Mucosa of stomach (tissue), 1 donor: ENCODE measurements at regions not wholly inside any gene's neighbourhood (a gene's known extent, or its start where the extent isn't known, plus 50 kb on each side); places are given as distances from the start of the nearest gene placed in this dataset.
A peak's percentile ranks its signal among the peaks of the same experiment; 100 is the strongest.

Experiments used
- H3K27me3 ChIP-seq: one replicate; pipeline ENCODE4 v1.7.0; 2013; ENCODE audit warnings: mild to moderate bottlenecking, low read length; ENCODE audit not compliant: control insufficient read depth, insufficient read depth
- H3K36me3 ChIP-seq: one replicate; pipeline ENCODE4 v1.7.0; 2013; ENCODE audit warnings: low read length; ENCODE audit not compliant: control insufficient read depth, insufficient read depth
- H3K4me1 ChIP-seq: one replicate; pipeline ENCODE4 v1.7.0; 2013; ENCODE audit warnings: mild to moderate bottlenecking, low read length; ENCODE audit not compliant: control insufficient read depth, insufficient read depth
- H3K4me3 ChIP-seq: one replicate; pipeline ENCODE4 v1.7.0; 2013; ENCODE audit warnings: low read length
- H3K9ac ChIP-seq: one replicate; pipeline ENCODE4 v1.7.0; 2013; ENCODE audit warnings: mild to moderate bottlenecking, low read length, moderate library complexity
- H3K9me3 ChIP-seq: one replicate; pipeline ENCODE4 v1.7.0; 2013; ENCODE audit warnings: mild to moderate bottlenecking, low read length, moderate library complexity; ENCODE audit not compliant: control insufficient read depth
- donor health status: Pancreatic carcinoma.

DNA sequence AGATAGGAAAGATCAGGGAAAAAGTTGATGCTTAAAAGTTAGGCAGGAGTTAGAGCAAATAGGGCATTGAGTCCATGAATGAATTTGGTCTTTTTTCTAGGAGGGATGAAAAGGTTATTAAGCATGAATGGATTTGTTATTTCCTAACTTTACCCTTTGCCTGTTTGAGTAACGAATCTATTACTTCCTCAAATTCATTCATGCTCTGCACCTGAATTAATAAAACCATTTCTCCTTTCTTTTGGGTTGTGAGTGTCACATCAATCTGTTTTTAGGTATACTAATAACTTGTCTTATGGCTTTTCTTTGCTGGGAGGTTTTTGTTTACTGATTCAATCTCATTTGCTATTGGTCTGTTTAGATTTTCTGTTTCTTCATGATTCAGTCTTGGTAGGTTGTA lies 1217.7 kb upstream of the CELF2 start:
- Histone ChIP-seq H3K4me1 (no peaks in the 10 kb centered on the region), H3K4me3 (no peak overlapping the region), H3K27me3 (no peaks in the 10 kb centered on the region), H3K36me3 (no peaks in the 10 kb centered on the region), H3K9me3 (no peaks in the 10 kb centered on the region), H3K9ac (no peak overlapping the region)

DNA sequence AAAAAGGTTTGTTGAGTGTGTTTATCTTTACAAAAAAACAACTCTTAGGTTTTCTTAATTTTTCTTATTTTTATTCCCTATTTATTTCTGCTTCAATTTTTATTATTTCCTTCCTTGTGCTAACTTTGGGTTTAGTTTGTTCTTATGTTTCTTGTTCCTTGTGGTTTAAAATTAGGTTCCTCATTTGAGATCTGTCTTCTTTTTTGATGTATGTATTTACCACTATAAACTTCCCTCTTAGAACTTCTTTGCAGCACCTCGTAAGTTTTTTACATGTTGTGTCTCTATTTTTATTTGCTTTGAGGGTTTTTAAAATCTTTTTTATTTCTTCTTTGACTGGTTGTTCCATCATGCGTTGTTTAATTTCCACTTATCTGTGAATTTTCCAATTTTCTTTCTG lies 1217.1 kb upstream of the CELF2 start:
- H3K9me3 ChIP-seq = no peaks in the 10 kb centered on the region

DNA sequence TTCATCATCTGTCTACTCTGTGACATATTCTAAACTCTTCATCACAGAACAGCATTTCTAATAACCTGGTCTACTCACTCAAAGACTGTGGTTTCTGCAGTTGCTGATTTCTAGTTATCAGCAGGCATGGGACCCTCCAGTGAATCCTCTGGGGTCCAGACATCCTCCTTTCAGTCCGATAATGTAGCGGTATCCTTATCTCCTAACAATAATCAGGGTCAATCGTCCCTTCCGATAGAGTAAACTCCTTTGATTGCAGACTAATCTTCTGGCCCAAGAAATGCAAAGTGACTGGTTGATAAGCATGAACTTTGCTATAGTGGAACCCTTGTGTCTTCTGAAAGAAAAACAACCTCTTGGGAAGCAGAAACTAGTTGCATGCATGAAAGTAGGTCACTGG lies 1209.8 kb upstream of the CELF2 start:
- H3K4me3 ChIP-seq = no peak overlapping the region
- no peaks in the 10 kb centered on the region for H3K36me3 ChIP-seq
- no peak overlapping the region for H3K9ac ChIP-seq
- H3K27me3 ChIP-seq = no peaks in the 10 kb centered on the region
- H3K4me1 ChIP-seq = no peaks in the 10 kb centered on the region
- H3K9me3 ChIP-seq = no peaks in the 10 kb centered on the region

More for the DNA sequence above, 1217.1 kb upstream of the CELF2 start:
- Histone ChIP-seq H3K9ac (no peak overlapping the region), H3K27me3 (no peaks in the 10 kb centered on the region), H3K36me3 (no peaks in the 10 kb centered on the region), H3K4me1 (no peaks in the 10 kb centered on the region), H3K4me3 (no peak overlapping the region)

DNA sequence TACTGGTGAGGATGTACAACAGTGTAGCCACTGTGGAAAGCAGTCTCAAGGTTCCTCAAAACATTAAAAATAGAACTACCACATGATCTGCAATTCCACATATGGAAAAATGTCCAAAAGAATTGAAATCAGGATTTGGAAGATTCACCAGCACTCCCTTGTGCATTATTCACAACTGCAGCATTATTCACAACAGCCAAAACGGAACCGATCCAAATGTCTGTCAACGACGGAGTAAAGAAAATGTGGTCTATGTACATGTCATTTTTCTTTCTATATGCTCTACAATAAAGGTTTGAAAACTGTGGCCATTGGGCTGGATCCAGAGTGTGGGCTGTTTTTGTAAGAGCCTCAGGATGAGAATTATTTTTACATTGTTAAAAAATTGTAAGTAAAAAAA lies 1206.1 kb upstream of the CELF2 start:
- Histone ChIP-seq H3K4me3 (no peak overlapping the region), H3K4me1 (no peaks in the 10 kb centered on the region)

DNA sequence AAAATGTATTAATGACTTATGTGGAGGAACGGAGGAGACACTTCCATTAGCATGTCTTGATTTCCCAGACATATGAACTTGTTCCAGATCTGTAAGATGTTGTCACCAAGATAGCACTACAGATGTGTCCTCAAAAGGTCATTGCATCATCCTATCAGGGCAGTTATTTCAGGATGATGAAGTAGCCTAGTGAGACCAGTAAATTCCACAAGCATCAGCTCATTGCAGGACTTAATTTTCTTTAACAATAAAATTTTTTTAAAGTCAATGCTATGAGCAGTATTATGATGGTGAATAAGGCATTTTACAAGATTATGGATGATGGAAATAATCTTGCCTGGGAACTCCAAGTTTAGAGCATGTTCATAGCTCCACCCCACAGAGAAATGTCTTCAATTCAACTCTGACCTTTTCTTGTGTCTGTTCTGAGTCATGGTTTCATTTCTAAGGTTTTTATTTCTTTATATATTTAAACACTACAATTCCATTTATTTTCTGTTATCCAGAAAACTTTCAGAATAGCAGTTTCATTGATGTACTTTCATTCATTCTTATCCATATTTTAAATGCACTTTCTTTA lies 1203.3 kb upstream of the CELF2 start:
- no peaks in the 10 kb centered on the region for H3K27me3 ChIP-seq
- no peaks in the 10 kb centered on the region for H3K4me1 ChIP-seq
- H3K36me3 ChIP-seq = no peaks in the 10 kb centered on the region
- H3K9ac ChIP-seq = no peak overlapping the region
- no peaks in the 10 kb centered on the region for H3K9me3 ChIP-seq
- no peak overlapping the region for H3K4me3 ChIP-seq

More for the DNA sequence above, 1206.1 kb upstream of the CELF2 start:
- no peaks in the 10 kb centered on the region for H3K9me3 ChIP-seq
- H3K27me3 ChIP-seq = no peaks in the 10 kb centered on the region
- H3K9ac ChIP-seq = no peak overlapping the region
- no peaks in the 10 kb centered on the region for H3K36me3 ChIP-seq

DNA sequence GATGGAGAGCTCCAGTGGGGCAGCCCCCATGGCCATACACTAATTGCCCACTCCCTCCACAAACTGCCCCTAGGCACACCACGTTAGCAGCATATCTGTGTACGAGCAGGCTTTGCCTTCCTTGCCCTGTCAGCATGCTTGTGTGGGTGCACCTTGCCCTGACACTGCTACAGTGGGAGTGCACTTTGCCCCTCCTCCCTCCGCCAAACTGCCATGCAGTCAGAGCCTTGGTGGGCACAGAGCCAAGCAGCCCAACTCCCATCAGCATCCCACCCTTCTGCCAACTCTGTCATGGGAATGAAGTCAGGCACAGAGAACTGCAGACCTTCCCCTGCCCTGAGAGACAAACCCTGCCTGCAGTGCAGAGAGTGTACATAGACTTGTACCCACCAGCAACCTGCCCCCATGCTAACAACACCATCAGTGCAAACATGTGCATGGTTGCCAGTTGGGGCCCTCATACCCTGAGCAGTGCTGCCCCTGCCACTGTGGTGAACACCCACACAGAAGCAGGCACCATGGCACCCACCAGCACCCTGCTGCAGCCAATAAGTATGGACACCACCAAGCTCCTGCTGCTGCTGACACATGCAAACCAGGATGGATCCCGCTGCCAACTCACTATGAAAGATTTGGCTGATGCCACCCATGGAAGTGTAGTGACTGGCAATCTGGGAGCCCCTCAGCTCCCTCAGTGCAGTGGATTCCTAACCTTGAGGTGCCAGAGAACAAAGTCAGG lies 1197.7 kb upstream of the CELF2 start:
- H3K4me1 ChIP-seq = peaks cover 5% of the 10 kb centered on the region
- no peak overlapping the region for H3K4me3 ChIP-seq
- no peaks in the 10 kb centered on the region for H3K9me3 ChIP-seq
- H3K27me3 ChIP-seq = no peaks in the 10 kb centered on the region
- H3K36me3 ChIP-seq = no peaks in the 10 kb centered on the region
- no peak overlapping the region for H3K9ac ChIP-seq

DNA sequence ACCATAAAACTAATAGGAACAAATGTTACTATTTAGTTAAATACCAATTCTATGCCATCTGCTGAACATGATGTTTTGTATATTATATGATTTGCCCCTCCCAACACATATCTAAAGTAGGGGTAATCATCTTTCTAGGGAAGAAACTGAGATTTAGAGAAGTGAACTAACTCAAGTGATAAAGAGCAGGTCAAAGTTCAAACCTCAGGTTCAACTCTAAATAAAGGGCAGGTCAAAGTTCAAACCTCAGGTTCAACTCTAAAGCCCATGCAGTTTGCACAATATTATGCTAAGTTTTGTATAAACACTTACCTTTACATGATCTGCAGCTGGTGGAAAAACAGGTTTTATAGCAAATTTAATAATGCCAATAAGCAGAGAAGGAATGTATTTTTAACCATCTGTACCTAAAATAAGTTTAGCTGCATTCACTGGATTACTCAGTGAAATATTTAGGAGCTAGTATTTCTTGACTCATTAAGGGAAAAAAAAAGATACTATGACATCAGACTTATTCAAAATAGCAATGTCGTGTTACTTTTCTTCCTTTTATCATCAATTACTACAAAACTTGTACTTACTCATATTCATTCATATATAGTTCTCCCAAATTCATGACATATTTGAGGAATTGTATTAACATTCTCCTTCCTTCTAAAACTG lies 1194.3 kb upstream of the CELF2 start:
- H3K4me3 ChIP-seq = no peak overlapping the region
- peaks cover 15% of the 10 kb centered on the region for H3K4me1 ChIP-seq
- no peak overlapping the region for H3K9ac ChIP-seq
- H3K36me3 ChIP-seq = no peaks in the 10 kb centered on the region
- no peaks in the 10 kb centered on the region for H3K9me3 ChIP-seq
- H3K27me3 ChIP-seq = no peaks in the 10 kb centered on the region

DNA sequence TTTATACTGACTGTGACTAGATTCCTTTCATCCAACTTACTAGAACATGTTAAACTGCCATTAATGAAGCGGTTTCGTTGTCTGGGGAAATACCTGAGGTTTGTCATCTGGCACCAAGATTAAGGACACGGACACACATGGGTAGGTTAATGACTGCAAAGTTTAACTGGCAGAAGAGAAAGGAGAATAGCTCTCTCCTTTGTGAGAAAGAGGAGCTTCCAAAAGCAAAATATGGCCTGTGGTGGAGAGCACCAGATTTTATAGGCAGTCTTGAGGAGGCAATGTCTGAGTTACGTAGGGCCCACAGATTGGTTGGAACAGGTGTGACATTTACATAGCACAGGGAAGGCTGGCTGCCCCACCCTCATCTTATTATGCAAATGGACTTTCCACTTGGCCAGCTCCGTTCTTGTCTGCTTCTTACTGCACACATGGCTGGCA lies 1193.0 kb upstream of the CELF2 start:
- no peak overlapping the region for H3K9ac ChIP-seq
- no peaks in the 10 kb centered on the region for H3K36me3 ChIP-seq
- H3K9me3 ChIP-seq = no peaks in the 10 kb centered on the region
- H3K4me1 ChIP-seq = peaks cover 15% of the 10 kb centered on the region
- H3K4me3 ChIP-seq = no peak overlapping the region
- H3K27me3 ChIP-seq = no peaks in the 10 kb centered on the region

DNA sequence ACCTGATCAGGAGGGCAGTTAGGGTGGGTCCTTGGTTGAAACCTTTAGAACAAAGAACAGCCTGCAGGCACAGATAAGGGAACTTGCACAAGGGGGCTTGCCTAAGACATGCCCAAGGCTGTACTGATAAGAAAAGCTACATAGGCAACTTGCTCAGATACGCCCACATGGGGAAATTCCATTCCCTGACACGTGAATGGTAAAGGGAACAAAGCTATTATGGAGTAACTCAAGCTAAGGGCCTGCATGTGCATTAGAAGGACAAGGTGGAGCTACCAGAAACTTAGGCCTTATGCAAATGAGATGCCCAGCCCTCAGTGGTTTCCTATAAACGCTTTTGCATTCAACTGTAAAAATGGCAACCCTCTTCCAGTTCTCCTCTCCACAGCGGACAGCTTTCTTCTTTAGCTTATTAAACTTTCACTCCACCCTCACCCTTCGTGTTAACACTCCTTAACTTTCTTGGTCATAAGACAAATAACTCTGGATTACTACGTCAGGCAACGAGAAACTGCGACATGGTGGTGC lies 1192.1 kb upstream of the CELF2 start:
- Histone ChIP-seq H3K36me3 (no peaks in the 10 kb centered on the region), H3K4me3 (no peak overlapping the region), H3K9ac (no peak overlapping the region), H3K4me1 (peaks cover 15% of the 10 kb centered on the region), H3K9me3 (no peaks in the 10 kb centered on the region), H3K27me3 (no peaks in the 10 kb centered on the region)

DNA sequence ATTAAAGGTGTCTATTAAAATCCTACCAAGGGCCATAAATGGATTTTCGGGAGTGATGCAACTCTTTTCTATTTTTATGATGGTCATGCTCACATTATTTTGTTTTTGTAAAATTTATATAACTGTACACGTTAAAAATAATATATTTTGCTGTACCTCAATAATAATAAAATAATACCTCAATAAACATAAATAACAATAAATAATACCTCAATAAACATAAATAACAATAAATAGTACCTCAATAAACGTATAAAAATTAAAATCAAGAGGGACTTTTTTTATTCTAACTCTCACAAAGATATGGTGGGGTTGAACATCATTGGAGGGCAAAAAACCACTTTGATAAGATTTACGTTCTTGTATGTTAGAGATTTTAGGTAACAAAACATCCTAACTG lies 1189.6 kb upstream of the CELF2 start:
- H3K36me3 ChIP-seq = no peaks in the 10 kb centered on the region
- H3K4me3 ChIP-seq = no peak overlapping the region
- no peak overlapping the region for H3K9ac ChIP-seq
- H3K27me3 ChIP-seq = no peaks in the 10 kb centered on the region
- no peaks in the 10 kb centered on the region for H3K9me3 ChIP-seq
- H3K4me1 ChIP-seq = peaks cover 15% of the 10 kb centered on the region

DNA sequence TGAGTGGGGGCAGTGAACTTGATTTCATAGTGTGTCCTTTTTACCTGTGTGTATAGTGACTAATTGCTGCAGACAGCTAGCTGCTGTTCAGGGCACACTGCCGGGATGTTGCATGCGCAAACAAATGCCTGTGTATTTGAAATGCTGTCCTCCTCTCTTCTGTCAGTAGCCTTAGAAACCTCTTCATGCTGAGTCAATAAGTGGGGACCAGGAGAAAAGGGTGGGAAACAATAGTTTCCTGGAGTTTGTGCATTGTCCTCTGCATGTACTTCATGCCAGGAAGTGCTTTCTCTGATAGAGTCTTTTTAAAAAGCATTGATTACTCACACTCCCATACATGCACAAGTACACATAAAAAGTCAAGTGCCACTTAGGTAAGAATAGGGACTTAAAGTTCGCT lies 1183.7 kb upstream of the CELF2 start:
- H3K9me3 ChIP-seq = no peaks in the 10 kb centered on the region
- peak overlapping the region; percentile 3 for H3K9ac ChIP-seq
- H3K27me3 ChIP-seq = no peaks in the 10 kb centered on the region
- no peaks in the 10 kb centered on the region for H3K36me3 ChIP-seq
- H3K4me3 ChIP-seq = no peak overlapping the region
- peaks cover 14% of the 10 kb centered on the region for H3K4me1 ChIP-seq

DNA sequence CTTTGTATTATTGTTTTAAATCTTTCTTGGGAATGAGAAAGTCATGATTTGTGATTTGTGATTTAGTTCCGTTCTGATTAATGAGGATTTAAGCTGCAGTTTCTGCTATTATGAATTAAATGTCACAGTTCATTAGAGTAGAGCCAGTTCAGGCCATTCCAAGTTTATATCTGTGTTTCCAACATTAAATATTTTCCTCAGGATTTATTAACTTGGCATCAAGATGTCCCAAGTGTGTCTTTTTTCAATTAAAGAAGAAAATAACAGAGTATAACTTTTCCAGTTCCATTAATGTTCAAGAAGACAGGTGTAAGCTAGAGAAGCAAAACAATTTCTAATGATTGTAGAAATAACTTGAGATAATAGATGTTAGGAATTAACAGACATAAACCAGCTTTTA lies 1183.2 kb upstream of the CELF2 start:
- peaks cover 14% of the 10 kb centered on the region for H3K4me1 ChIP-seq
- H3K9me3 ChIP-seq = no peaks in the 10 kb centered on the region
- H3K36me3 ChIP-seq = no peaks in the 10 kb centered on the region
- H3K27me3 ChIP-seq = no peaks in the 10 kb centered on the region
- peak overlapping the region; percentile 3 for H3K9ac ChIP-seq
- no peak overlapping the region for H3K4me3 ChIP-seq
